Stimulated activated CD4-positive, alpha-beta T cell treated with anti-CD3 and anti-CD28 coated beads, Interleukin-1b, Interleukin-23, amount 100 ng/mL, for 24 hours (primary cell): ENCODE measurements at regions not wholly inside any gene's neighbourhood (a gene's known extent, or its start where the extent isn't known, plus 50 kb on each side); places are given as distances from the start of the nearest gene placed in this dataset.
"Not testable (repeated sequence)": the region's sequence is repeated elsewhere in the genome, so short reads cannot be mapped to it uniquely, and the experiment has no call there.

Experiments
- DNase-seq, 4 experiments: peaks; one replicate each; pipeline ENCODE4 v3.0.0-alpha.2; 2020; ENCODE audit warnings: low read depth in 4 of 4, low spot score in 1 of 4

GRCh38 chr1:58968360-58968952 lies 184.6 kb upstream of the JUN start:
- DNase-seq, result no peak

- not testable (repeated sequence) for DNase-seq
Observed at GRCh38 chr1:58969176-58969575, 185.3 kb upstream of the JUN start.

GRCh38 chr1:58971629-58972140 lies 187.8 kb upstream of the JUN start:
- no peak for DNase-seq

GRCh38 chr1:58975888-58976287 lies 192.0 kb upstream of the JUN start:
- DNase-seq, result no peak

- no peak for DNase-seq
Observed at GRCh38 chr1:58976294-58976693, 192.4 kb upstream of the JUN start.

- DNase-seq, result no peak
Observed at GRCh38 chr1:58977598-58977997, 193.8 kb upstream of the JUN start.

- DNase-seq, result no peak
Observed at GRCh38 chr1:58978096-58978495, 194.2 kb upstream of the JUN start.

GRCh38 chr1:58979086-58979485 lies 195.2 kb upstream of the JUN start:
- DNase-seq, result no peak

- DNase-seq, result no peak
Observed at GRCh38 chr1:58979677-58980076, 195.8 kb upstream of the JUN start.

- no peak for DNase-seq
Observed at GRCh38 chr1:58981392-58981791, 197.5 kb upstream of the JUN start.

GRCh38 chr1:58982259-58982998 lies 198.6 kb upstream of the JUN start:
- no peak for DNase-seq

- DNase-seq, result no peak
Observed at GRCh38 chr1:58983162-58983561, 199.3 kb upstream of the JUN start.

GRCh38 chr1:58983633-58984245 lies 199.9 kb upstream of the JUN start:
- DNase-seq, result no peak

- no peak for DNase-seq
Observed at GRCh38 chr1:58986996-58987767, 203.3 kb upstream of the JUN start.

GRCh38 chr1:58988752-58989151 lies 204.9 kb upstream of the JUN start:
- no peak for DNase-seq

- DNase-seq, result no peak
Observed at GRCh38 chr1:58989845-58990244, 206.0 kb upstream of the JUN start.

- no peak for DNase-seq
Observed at GRCh38 chr1:58991305-58991704, 207.5 kb upstream of the JUN start.

GRCh38 chr1:58992643-58993042 lies 208.8 kb upstream of the JUN start:
- DNase-seq, result no peak

GRCh38 chr1:58993403-58993802 lies 209.6 kb upstream of the JUN start:
- no peak for DNase-seq

- DNase-seq, result no peak
Observed at GRCh38 chr1:58994664-58995063, 210.8 kb upstream of the JUN start.

GRCh38 chr1:58996341-58997059 lies 212.7 kb upstream of the JUN start:
- no peak for DNase-seq
